Inflammatory macrophage treated with lipopolysaccharide for 1 hour (primary cell): ENCODE measurements at regions not wholly inside any gene's neighbourhood (a gene's known extent, or its start where the extent isn't known, plus 50 kb on each side); places are given as distances from the start of the nearest gene placed in this dataset.

Source experiments
- DNase-seq, 2 donors: peaks; one replicate each; pipeline ENCODE4 v3.0.0-alpha.2; 2020 to 2022

- DNase-seq, result no peak
These were observed 448.1 kb downstream of the KCNH5 start for GRCh38 chr14:62597143-62597542.

GRCh38 chr14:62599616-62600385 lies 445.5 kb downstream of the KCNH5 start:
- no peak for DNase-seq

GRCh38 chr14:62602712-62603111 lies 442.5 kb downstream of the KCNH5 start:
- no peak for DNase-seq

GRCh38 chr14:62604524-62604923 lies 440.7 kb downstream of the KCNH5 start:
- DNase-seq, result no peak

GRCh38 chr14:62614122-62614521 lies 431.1 kb downstream of the KCNH5 start:
- DNase-seq, result no peak

GRCh38 chr14:62616668-62617067 lies 428.6 kb downstream of the KCNH5 start:
- DNase-seq, result no peak

- DNase-seq, result no peak
These were observed 418.8 kb downstream of the KCNH5 start for GRCh38 chr14:62626416-62626815.

GRCh38 chr14:62629176-62629725 lies 416.0 kb downstream of the KCNH5 start:
- no peak for DNase-seq

- DNase-seq, result no peak
These were observed 414.1 kb downstream of the KCNH5 start for GRCh38 chr14:62631176-62631575.

- no peak for DNase-seq
These were observed 412.5 kb downstream of the KCNH5 start for GRCh38 chr14:62632771-62633170.

- no peak for DNase-seq
These were observed 399.6 kb downstream of the KCNH5 start for GRCh38 chr14:62645649-62646048.
